Coronary artery (tissue), 2 donors: ENCODE measurements at regions not wholly inside any gene's neighbourhood (a gene's known extent, or its start where the extent isn't known, plus 50 kb on each side); places are given as distances from the start of the nearest gene placed in this dataset.

Experiments
- DNase-seq: peaks from one replicate; pipeline ENCODE4 v3.0.0-alpha.2; 2017; ENCODE audit warnings: low spot score
- H3K27ac ChIP-seq, 2 donors: fragments of 200-600 bp; sonication (generic); one replicate each; pipeline ENCODE4 v1.5.1; 2016 to 2019
- H3K4me3 ChIP-seq: fragments of 200-600 bp; sonication (generic); 2 replicates; pipeline ENCODE4 v1.5.1; 2016; ENCODE audit warnings: mild to moderate bottlenecking, moderate library complexity
- TF ChIP-seq, protein P1 (sequence below): fragments of 200-600 bp; sonication (generic); IDR thresholded peaks from one replicate; pipeline ENCODE4 v1.5.1; 2019; ENCODE audit warnings: antibody characterized with exemption

DNA sequence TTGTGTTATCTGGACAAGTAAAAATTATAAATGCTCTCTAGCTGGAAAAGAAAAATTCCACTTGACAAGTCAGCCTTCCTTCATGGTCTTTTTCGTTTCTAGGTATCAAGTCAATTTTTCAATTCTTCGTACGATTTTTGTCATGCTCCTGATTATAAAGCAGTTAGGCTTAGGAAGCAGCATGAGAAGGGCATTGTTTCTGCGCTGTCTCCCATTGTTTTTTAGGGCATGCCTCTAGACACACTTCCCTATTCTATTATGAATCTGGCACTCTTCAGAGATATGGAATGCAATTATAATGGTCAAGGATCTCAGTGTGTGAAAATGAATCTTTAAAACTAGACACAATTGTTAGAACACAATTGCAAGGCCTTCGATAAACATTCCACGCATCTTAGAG lies 164.1 kb upstream of the FAT1 start:
- H3K4me3 ChIP-seq: no peak overlapping the region
- TF ChIP-seq, protein P1, sequence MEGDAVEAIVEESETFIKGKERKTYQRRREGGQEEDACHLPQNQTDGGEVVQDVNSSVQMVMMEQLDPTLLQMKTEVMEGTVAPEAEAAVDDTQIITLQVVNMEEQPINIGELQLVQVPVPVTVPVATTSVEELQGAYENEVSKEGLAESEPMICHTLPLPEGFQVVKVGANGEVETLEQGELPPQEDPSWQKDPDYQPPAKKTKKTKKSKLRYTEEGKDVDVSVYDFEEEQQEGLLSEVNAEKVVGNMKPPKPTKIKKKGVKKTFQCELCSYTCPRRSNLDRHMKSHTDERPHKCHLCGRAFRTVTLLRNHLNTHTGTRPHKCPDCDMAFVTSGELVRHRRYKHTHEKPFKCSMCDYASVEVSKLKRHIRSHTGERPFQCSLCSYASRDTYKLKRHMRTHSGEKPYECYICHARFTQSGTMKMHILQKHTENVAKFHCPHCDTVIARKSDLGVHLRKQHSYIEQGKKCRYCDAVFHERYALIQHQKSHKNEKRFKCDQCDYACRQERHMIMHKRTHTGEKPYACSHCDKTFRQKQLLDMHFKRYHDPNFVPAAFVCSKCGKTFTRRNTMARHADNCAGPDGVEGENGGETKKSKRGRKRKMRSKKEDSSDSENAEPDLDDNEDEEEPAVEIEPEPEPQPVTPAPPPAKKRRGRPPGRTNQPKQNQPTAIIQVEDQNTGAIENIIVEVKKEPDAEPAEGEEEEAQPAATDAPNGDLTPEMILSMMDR: no peak
- DNase-seq: no peak
- H3K27ac ChIP-seq: no peak overlapping the region

DNA sequence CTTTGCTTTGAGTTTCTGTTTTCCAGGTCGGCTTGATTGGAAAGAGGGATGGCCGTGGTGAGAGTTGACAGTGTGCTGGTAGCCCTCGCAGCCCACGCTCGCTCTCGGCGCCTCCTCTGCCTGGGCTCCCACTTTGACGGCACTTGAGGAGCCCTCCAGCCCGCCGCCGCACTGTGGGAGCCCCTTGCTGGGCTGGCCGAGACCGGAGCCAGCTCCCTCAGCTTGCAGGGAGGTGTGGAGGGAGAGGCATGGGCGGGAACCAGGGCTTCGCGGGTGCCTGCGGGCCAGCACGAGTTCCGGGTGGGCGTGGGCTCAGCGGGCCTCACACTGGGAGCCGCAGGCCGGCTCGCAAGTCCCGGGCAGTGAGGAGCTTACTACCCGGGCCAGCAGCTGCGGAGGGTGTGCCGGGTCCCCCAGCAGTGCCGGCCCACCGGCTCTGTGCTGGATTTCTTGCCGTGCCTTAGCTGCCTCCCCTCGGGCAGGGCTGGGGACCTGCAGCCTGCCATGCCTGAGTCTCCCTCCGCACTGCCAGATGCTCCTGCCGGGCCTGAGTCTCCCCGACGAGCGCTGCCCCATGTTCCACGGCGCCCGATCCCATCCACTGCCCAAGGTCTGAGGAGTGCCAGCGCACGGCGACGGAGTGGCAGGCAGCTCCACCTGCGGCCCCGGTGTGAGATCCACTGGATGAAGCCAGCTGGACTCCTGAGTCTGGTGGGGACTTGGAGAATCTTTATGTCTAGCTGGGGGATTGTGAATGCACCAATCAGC lies 166.4 kb upstream of the FAT1 start:
- Histone ChIP-seq H3K27ac (no peak overlapping the region), H3K4me3 (no peak overlapping the region)
- no peak for DNase-seq
- TF ChIP-seq, protein P1: no peak

DNA sequence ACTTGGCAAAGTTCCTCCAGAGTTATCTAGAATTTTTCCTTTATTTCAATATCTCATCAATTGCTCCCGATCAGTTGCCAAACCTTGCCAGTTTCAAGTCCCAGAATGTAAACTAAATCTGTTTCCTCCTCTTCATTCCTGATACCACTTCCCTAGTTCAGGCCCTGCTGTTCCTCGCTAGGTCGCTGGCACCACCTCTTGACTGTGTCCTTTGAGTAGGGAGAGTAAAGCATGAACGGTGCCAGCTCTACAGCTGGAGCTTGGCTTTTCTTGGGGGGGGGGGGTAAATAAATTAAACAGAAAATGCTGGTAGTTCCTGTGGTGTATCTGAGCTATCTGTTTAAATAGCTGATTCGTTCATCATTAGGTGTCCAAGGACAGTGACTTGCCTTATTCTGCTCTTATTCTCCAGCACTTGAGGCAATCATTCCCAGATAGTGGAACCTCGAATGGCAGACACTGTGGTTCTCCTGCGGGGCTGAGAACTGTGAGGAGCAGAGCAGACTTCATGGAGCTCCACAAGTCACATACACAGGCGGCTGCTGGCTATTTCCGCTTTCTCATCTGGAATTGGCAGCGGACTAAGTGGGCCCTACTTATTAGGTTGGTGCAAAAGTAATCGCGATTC lies 168.3 kb upstream of the FAT1 start:
- TF ChIP-seq, protein P1: no peak
- Histone ChIP-seq H3K27ac (no peak overlapping the region), H3K4me3 (no peak overlapping the region)
- DNase-seq: no peak

DNA sequence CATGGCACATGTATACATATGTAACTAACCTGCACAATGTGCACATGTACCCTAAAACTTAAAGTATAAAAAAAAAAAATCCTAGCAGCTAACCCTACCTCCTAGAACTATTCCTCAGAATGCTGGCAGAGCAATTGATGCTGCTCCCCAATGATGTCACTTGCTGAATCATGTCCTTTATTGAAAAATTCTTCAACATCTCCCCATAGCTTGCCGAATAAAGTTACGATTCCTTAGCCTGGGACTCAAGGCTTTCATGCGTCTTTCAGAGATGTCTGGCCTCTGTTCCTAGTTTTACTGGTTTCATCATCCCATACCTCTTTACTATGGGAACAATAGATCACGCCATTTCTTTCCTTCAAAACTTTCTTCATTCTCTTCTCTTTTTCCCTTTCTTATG lies 174.7 kb upstream of the FAT1 start:
- DNase-seq: no peak
- TF ChIP-seq, protein P1: no peak
- H3K4me3 ChIP-seq: no peak overlapping the region

DNA sequence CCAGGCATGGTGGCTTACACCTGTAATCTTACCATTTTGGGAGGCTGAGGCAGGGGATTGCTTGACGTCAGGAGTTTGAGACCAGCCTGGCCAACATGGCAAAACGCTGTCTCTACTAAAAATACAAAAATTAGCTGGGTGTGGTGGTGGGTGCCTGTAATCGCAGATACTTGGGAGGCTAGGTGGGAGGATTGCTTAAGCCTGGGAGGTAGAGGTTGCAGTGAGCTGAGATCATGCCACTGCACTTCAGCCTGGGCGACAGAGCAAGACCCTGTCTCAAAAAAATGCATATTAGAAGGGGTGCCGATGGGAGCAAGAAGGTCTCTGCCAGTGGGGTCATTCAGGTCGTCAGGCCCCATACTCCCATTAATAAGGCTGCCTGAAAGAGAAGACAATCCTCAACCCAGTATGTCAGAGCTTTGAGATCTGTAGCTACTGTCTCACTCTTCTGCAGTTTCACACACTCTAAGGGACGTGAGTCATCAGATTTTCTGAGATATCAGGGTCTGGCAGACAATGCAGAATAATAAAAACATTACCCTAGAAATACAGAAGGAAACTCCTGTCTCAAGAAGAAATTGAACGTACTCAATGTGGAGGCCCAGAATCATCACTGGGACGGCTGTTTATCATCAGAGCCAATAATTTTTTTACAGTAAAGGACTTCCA lies 176.7 kb upstream of the FAT1 start:
- no peak overlapping the region for H3K27ac ChIP-seq
- H3K4me3 ChIP-seq: no peak overlapping the region
- TF ChIP-seq, protein P1: no peak
- DNase-seq: no peak

More for the DNA sequence above, 174.7 kb upstream of the FAT1 start:
- H3K27ac ChIP-seq: no peak overlapping the region

DNA sequence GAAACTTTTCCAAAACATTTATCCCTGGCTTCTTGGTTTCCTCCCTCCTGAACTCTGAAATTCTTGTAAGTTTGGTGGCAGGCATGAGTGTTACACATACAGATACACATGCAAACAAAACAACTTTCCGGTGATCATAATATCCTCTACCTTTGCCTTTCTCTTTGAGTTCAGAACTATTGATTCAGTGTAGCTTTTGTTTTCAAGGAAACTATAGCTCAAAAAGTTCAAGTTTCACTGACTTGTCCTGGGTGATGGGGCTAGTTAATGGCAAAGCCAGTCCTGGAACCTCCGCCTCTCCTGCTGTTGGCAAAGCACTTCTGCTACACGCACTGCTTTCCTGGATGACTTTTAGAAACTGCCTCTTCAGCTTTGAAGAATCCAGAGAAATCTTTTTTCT lies 177.3 kb upstream of the FAT1 start:
- DNase-seq: no peak
- no peak overlapping the region for H3K27ac ChIP-seq
- H3K4me3 ChIP-seq: no peak overlapping the region
- TF ChIP-seq, protein P1: no peak
